ENCODE measurements at regions not wholly inside any gene's neighbourhood (a gene's known extent, or its start where the extent isn't known, plus 50 kb on each side); places are given as distances from the start of the nearest gene placed in this dataset.

DNA sequence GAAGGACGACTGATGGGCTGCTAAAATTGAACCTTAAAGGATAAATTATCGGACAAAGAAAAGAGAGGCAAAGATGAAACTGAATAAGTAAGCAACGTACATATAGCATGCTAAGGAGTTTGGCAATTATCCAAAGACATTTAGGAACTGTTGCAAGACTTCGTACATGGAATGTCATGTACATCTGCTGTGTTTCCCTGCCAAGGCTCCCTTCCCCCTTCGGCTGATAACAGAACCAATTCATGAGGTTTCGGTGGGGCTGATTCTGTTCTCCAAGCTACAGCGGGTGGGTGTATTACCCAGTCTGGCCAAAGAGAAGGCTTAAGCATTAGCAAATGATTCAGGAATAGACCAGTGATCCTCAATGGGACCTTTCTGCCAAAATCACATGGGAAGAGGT is 190.9 kb upstream of the FREM1 start:
- no peaks in the 10 kb centered on the region for H3K36me3 Mint-ChIP-seq (ENCODE audit: insufficient read depth, unreplicated experiment)
- no peak for DNase-seq
- TF ChIP-seq, protein P1, sequence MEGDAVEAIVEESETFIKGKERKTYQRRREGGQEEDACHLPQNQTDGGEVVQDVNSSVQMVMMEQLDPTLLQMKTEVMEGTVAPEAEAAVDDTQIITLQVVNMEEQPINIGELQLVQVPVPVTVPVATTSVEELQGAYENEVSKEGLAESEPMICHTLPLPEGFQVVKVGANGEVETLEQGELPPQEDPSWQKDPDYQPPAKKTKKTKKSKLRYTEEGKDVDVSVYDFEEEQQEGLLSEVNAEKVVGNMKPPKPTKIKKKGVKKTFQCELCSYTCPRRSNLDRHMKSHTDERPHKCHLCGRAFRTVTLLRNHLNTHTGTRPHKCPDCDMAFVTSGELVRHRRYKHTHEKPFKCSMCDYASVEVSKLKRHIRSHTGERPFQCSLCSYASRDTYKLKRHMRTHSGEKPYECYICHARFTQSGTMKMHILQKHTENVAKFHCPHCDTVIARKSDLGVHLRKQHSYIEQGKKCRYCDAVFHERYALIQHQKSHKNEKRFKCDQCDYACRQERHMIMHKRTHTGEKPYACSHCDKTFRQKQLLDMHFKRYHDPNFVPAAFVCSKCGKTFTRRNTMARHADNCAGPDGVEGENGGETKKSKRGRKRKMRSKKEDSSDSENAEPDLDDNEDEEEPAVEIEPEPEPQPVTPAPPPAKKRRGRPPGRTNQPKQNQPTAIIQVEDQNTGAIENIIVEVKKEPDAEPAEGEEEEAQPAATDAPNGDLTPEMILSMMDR (IDR thresholded peaks at IDR 0.05; ENCODE audit: unreplicated experiment), result no peak
- H3K27ac Mint-ChIP-seq (ENCODE audit: unreplicated experiment), result no peak overlapping the region
- CTCF ChIA-PET, result no interaction called here
- no peak overlapping the region for H3K4me3 Mint-ChIP-seq (ENCODE audit: low read depth, unreplicated experiment)
- no peaks in the 10 kb centered on the region for H3K4me1 Mint-ChIP-seq (ENCODE audit: low read depth, unreplicated experiment)
- no peaks in the 10 kb centered on the region for H3K9me3 Mint-ChIP-seq (ENCODE audit: low read depth, unreplicated experiment)
- intact Hi-C loops (cut with micrococcal nuclease; ENCODE audit: unreplicated experiment), result no loop called here
- H3K27me3 Mint-ChIP-seq (ENCODE audit: unreplicated experiment), result no peaks in the 10 kb centered on the region
- BruUV-seq (replicated peaks), result no TSS peak

DNA sequence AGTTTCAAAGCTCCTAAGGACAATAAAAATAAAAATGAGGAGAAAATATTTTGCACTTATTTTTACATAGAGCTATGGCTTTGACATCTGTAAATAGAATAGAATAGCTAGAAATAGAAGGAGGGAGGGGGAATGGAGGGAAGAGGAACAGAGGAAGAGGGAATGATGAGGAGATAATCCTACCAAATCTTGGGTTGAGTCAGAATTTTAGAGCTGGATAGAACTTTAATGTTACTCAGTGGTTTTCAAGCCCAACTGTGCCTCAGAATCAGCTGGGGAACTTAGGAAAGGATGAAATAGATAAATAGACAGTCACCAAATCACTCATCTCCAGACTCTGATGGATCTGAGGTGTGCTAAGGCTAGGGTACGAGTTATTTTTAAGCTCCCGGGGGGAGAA is 190.3 kb upstream of the FREM1 start:
- intact Hi-C loops (cut with micrococcal nuclease; ENCODE audit: unreplicated experiment), result no loop called here
- Mint-ChIP-seq H3K27me3 (ENCODE audit: unreplicated experiment) (no peaks in the 10 kb centered on the region), H3K4me1 (ENCODE audit: low read depth, unreplicated experiment) (no peaks in the 10 kb centered on the region), H3K4me3 (ENCODE audit: low read depth, unreplicated experiment) (no peak overlapping the region), H3K9me3 (ENCODE audit: low read depth, unreplicated experiment) (no peaks in the 10 kb centered on the region), H3K27ac (ENCODE audit: unreplicated experiment) (no peak overlapping the region), H3K36me3 (ENCODE audit: insufficient read depth, unreplicated experiment) (no peaks in the 10 kb centered on the region)
- no TSS peak for BruUV-seq (replicated peaks)
- CTCF ChIA-PET, result no interaction called here
- TF ChIP-seq, protein P1 (IDR thresholded peaks at IDR 0.05; ENCODE audit: unreplicated experiment), result no peak
- DNase-seq, result no peak

DNA sequence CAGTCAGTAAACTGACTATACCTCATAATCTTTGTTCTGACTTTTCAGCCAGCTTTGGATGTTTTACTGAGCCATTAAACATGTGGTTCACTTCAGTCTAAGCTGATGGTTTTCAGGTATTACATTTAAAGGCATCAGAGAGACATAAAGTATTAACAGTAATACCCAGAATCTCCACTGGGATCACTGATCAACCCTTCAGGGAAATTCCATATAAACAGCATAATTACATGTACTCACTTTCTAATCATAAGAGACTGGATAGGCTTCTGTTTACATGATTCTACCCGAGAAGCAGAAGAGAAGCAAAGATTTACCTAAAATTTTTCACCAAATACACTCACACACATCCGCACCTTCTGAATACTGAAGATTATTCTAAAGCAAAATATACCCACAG is 186.7 kb upstream of the FREM1 start:
- BruUV-seq (replicated peaks), result no TSS peak
- intact Hi-C loops (cut with micrococcal nuclease; ENCODE audit: unreplicated experiment), result no loop called here
- H3K36me3 Mint-ChIP-seq (ENCODE audit: insufficient read depth, unreplicated experiment), result no peaks in the 10 kb centered on the region
- TF ChIP-seq, protein P1 (IDR thresholded peaks at IDR 0.05; ENCODE audit: unreplicated experiment), result no peak
- H3K27me3 Mint-ChIP-seq (ENCODE audit: unreplicated experiment), result no peaks in the 10 kb centered on the region
- H3K4me1 Mint-ChIP-seq (ENCODE audit: low read depth, unreplicated experiment), result no peaks in the 10 kb centered on the region
- CTCF ChIA-PET, result no interaction called here
- no peak overlapping the region for H3K27ac Mint-ChIP-seq (ENCODE audit: unreplicated experiment)
- no peak for DNase-seq
- H3K9me3 Mint-ChIP-seq (ENCODE audit: low read depth, unreplicated experiment), result no peaks in the 10 kb centered on the region
- no peak overlapping the region for H3K4me3 Mint-ChIP-seq (ENCODE audit: low read depth, unreplicated experiment)

DNA sequence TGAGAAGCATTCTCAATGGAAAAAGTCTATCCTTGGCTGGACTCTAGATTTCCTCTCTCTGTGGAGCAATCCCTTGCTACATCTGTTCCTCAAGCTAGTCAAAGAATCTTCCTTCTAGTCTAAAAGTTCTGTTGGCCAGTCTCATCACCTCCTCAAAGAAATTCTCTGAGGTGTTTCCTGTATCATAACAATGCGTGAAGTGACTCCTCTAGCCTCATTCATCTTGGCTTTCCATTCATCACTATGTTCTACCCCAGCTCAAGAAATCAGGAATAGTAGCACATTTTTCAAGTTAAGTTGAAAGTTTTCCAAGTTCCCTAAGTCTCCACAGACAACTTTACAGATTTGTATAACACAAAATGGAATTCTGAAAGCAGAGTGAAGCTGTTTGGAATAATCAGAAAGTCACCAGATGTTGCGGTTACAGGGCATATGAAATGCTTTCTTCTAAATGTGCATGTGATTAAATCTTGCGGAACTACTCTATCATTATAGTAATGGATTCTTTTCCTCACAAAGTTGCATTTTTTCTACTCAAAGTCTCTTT is 176.6 kb upstream of the FREM1 start:
- H3K4me3 Mint-ChIP-seq (ENCODE audit: low read depth, unreplicated experiment), result no peak overlapping the region
- H3K27ac Mint-ChIP-seq (ENCODE audit: unreplicated experiment), result no peak overlapping the region
- DNase-seq, result no peak
- H3K9me3 Mint-ChIP-seq (ENCODE audit: low read depth, unreplicated experiment), result no peaks in the 10 kb centered on the region
- no peaks in the 10 kb centered on the region for H3K36me3 Mint-ChIP-seq (ENCODE audit: insufficient read depth, unreplicated experiment)
- intact Hi-C loops (cut with micrococcal nuclease; ENCODE audit: unreplicated experiment), result no loop called here
- H3K4me1 Mint-ChIP-seq (ENCODE audit: low read depth, unreplicated experiment), result no peaks in the 10 kb centered on the region
- H3K27me3 Mint-ChIP-seq (ENCODE audit: unreplicated experiment), result no peaks in the 10 kb centered on the region
- TF ChIP-seq, protein P1 (IDR thresholded peaks at IDR 0.05; ENCODE audit: unreplicated experiment), result no peak
- CTCF ChIA-PET, result no interaction called here
- BruUV-seq (replicated peaks), result no TSS peak

All from Calu3 (cell line).